ENCODE measurements at regions not wholly inside any gene's neighbourhood (a gene's known extent, or its start where the extent isn't known, plus 50 kb on each side); places are given as distances from the start of the nearest gene placed in this dataset.
"Not testable (repeated sequence)": the region's sequence is repeated elsewhere in the genome, so short reads cannot be mapped to it uniquely, and the experiment has no call there.

DNA sequence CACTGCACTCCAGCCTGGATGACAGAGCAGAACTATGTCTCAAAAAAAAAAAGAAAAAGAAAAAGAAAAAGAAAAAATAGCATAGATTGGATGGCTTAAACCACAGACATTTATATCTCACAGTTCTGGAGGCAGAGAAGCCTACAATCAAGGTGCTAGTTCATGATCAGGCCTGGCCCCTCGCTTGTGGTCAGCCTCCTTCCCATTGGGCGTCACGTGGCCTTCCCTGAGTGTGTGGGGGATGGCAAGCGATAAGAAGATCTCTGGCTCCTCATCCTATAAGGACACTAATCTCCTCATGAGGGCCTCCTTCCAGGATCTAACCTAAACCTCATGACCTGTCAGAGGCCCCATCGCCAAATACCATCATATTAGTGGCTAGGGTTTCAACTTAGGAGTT is 320.2 kb upstream of the SPATA31A3 start:
- TF ChIP-seq, protein P1, sequence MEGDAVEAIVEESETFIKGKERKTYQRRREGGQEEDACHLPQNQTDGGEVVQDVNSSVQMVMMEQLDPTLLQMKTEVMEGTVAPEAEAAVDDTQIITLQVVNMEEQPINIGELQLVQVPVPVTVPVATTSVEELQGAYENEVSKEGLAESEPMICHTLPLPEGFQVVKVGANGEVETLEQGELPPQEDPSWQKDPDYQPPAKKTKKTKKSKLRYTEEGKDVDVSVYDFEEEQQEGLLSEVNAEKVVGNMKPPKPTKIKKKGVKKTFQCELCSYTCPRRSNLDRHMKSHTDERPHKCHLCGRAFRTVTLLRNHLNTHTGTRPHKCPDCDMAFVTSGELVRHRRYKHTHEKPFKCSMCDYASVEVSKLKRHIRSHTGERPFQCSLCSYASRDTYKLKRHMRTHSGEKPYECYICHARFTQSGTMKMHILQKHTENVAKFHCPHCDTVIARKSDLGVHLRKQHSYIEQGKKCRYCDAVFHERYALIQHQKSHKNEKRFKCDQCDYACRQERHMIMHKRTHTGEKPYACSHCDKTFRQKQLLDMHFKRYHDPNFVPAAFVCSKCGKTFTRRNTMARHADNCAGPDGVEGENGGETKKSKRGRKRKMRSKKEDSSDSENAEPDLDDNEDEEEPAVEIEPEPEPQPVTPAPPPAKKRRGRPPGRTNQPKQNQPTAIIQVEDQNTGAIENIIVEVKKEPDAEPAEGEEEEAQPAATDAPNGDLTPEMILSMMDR (IDR thresholded peaks at IDR 0.05 in 2 of 3, conservative IDR thresholded peaks at IDR 0.05 in 1 of 3; ENCODE audit: borderline replicate concordance in 1 of 3, insufficient read depth in 1 of 3, low read depth in 2 of 3, low read length in 2 of 3): not testable (repeated sequence)
- not testable (repeated sequence) for TF ChIP-seq POLR2A (IDR thresholded peaks at IDR 0.05; ENCODE audit: borderline replicate concordance, extremely low read depth, insufficient read depth, insufficient read length); EZH2 (IDR thresholded peaks at IDR 0.05); ZNF274 (IDR thresholded peaks at IDR 0.05; ENCODE audit: low read depth, low read length); POLR2AphosphoS5 (IDR thresholded peaks at IDR 0.05; ENCODE audit: low read depth, low read length); YY1 (IDR thresholded peaks at IDR 0.05; ENCODE audit: extremely low read depth, insufficient replicate concordance, low read depth, low read length); TCF7L2 (IDR thresholded peaks at IDR 0.05; ENCODE audit: borderline replicate concordance, extremely low read depth, insufficient read depth, insufficient read length)
- TF ChIP-seq, protein P2, sequence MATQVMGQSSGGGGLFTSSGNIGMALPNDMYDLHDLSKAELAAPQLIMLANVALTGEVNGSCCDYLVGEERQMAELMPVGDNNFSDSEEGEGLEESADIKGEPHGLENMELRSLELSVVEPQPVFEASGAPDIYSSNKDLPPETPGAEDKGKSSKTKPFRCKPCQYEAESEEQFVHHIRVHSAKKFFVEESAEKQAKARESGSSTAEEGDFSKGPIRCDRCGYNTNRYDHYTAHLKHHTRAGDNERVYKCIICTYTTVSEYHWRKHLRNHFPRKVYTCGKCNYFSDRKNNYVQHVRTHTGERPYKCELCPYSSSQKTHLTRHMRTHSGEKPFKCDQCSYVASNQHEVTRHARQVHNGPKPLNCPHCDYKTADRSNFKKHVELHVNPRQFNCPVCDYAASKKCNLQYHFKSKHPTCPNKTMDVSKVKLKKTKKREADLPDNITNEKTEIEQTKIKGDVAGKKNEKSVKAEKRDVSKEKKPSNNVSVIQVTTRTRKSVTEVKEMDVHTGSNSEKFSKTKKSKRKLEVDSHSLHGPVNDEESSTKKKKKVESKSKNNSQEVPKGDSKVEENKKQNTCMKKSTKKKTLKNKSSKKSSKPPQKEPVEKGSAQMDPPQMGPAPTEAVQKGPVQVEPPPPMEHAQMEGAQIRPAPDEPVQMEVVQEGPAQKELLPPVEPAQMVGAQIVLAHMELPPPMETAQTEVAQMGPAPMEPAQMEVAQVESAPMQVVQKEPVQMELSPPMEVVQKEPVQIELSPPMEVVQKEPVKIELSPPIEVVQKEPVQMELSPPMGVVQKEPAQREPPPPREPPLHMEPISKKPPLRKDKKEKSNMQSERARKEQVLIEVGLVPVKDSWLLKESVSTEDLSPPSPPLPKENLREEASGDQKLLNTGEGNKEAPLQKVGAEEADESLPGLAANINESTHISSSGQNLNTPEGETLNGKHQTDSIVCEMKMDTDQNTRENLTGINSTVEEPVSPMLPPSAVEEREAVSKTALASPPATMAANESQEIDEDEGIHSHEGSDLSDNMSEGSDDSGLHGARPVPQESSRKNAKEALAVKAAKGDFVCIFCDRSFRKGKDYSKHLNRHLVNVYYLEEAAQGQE (IDR thresholded peaks at IDR 0.05; ENCODE audit: low read depth): not testable (repeated sequence)
- TF ChIP-seq, protein P3, sequence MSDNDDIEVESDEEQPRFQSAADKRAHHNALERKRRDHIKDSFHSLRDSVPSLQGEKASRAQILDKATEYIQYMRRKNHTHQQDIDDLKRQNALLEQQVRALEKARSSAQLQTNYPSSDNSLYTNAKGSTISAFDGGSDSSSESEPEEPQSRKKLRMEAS (IDR thresholded peaks at IDR 0.05): not testable (repeated sequence)
- TF ChIP-seq, protein P4, sequence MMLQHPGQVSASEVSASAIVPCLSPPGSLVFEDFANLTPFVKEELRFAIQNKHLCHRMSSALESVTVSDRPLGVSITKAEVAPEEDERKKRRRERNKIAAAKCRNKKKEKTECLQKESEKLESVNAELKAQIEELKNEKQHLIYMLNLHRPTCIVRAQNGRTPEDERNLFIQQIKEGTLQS (IDR thresholded peaks at IDR 0.05): not testable (repeated sequence)

All from HCT116 (cell line).